ENCODE measurements at regions not wholly inside any gene's neighbourhood (a gene's known extent, or its start where the extent isn't known, plus 50 kb on each side); places are given as distances from the start of the nearest gene placed in this dataset.
A peak's percentile ranks its signal among the peaks of the same experiment; 100 is the strongest.

DNA sequence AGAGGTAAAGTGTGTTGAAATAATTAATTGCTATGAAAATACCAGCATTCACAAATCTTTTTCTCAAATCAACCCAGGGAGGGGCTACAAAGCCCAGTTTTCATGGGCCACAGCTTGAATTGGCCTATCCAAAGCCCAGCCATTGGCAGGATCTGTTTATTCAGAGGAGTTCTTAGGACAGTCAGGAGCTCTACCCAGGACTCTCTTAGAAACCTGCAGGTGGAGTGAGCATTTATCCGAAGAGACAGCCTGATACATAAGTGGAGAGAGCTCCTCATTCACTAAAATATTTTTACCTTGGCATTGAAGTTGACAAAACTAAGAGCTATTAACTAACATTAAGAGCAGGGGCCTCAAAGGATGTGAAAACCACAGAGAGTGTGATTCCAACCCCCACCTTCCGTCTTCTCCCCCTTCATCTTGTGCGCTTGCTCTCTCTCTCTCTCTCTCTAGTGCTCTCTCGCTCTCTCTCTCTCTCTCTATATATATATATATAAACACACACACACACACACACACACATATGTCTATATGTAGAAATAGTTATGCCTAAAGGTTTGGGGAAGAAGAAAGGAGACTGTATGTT is 315.5 kb downstream of the SNAPC1 start:
- FAIRE-seq: peak; percentile 84

DNA sequence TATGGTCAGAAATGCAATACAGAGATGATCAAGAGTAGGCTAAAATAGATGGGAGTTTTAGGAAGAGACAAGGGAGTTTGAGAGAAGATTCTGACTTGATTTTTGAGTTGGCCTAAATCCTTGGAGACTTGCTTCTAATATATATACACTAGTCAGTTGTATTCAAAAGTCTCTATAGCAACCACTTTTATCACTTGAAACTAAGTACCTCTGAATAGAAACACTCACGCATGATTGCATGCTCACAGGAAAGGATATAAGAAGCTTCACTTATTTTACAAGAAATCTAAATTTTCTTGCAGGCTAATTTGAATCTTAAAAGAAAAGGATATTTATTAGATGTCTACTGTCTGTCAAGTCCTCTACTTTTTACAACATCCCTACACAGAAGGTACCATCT is 316.8 kb downstream of the SNAPC1 start:
- FAIRE-seq: no peak
- DNase-seq (ENCODE audit: extremely low spot score, insufficient read length, low read depth): no peak

More for the DNA sequence above, 315.5 kb downstream of the SNAPC1 start:
- no peak for DNase-seq (ENCODE audit: extremely low spot score, insufficient read length, low read depth)

- DNase-seq (ENCODE audit: extremely low spot score, insufficient read length, low read depth): peak; percentile 48
- FAIRE-seq: peak; percentile 97
Measured at GRCh38 chr14:62081012-62081612, 318.9 kb downstream of the SNAPC1 start.

DNA sequence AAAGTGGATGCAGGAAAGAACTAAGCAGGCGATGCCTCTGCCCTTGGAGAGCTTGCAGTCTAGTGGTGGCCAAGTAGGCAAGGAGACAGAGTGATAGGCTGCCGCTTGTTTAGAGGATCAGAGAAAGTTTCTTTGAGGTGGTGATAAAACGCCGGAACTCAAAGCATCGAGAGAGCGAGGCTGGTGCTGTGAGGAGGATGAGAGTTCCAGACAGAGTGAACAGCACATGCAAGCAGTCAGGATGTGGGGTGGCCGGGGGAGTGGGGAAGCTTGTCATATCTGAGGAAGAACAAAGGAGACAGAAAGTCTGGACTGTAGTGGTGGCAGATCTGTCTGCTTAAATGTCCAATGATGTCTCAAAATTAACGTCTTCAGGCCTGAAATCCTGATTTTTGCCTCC is 319.7 kb downstream of the SNAPC1 start:
- no peak for DNase-seq (ENCODE audit: extremely low spot score, insufficient read length, low read depth)

GRCh38 chr14:62082779-62083178 is 320.6 kb downstream of the SNAPC1 start:
- FAIRE-seq: no peak

More for the DNA sequence above, 319.7 kb downstream of the SNAPC1 start:
- FAIRE-seq: no peak

DNA sequence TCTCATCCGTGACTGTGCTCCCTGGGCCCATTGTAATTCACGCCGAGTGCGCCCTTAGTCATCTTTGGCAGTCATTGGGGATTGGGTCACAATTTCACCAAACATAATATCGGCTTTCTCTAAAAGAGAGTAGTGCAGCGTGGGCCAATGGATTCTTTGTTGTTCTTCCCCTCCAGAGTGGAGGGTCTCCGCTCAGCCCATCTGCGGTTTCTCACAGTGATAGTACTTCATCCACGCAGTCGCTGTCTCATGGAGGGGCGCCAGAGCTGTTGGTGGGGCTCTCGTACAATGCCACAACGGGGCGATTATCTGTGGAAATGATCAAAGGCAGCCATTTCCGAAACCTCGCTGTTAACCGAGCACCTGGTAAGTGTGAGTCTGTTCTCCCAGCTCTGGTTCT is 321.8 kb downstream of the SNAPC1 start:
- no peak for FAIRE-seq

More at GRCh38 chr14:62082779-62083178, 320.6 kb downstream of the SNAPC1 start:
- no peak for DNase-seq (ENCODE audit: extremely low spot score, insufficient read length, low read depth)

DNA sequence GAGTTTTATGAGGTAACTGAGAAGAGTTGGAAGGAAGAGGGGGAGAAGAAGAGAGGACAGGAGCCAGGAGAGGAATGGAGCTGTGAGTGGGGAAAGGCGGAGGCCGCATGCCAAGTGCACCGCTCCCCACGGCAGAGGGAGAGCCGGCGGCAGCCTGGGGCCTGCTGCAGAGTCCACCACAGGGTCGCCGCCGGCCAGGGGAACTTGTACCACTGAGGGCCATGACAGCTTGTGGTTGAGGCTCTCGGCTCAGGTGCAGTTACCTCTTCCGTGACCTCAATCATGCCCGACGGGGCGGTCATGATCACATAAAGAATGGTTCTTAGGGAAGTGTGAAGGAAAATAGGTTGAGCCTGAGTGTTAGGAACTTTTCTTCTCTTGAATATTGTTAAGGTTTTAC is 325.0 kb downstream of the SNAPC1 start:
- no peak for DNase-seq (ENCODE audit: extremely low spot score, insufficient read length, low read depth)
- FAIRE-seq: no peak

More for the DNA sequence above, 321.8 kb downstream of the SNAPC1 start:
- DNase-seq (ENCODE audit: extremely low spot score, insufficient read length, low read depth): no peak

GRCh38 chr14:62093736-62094135 is 331.5 kb downstream of the SNAPC1 start:
- DNase-seq (ENCODE audit: extremely low spot score, insufficient read length, low read depth): no peak
- no peak for FAIRE-seq

DNA sequence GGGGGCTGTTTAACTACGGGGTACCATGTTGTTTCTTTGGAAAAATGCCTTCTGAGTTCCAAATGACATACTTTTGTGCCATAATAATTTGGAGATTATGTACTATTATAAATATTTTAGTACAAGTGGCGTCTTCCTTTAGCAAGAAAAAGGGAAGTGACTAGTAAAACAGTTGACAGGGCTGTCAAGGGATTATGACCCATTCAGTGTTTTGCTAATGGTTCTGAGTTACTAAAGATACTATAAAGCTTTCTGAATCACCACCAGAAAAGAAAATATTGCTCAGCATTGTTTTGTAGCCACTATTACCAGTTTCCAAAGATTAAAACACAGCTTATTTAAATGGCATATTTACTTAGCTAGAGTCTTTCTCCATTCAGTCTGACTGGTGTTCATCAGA is 334.9 kb downstream of the SNAPC1 start:
- FAIRE-seq (no peak), DNase-seq (ENCODE audit: extremely low spot score, insufficient read length, low read depth) (no peak)

DNA sequence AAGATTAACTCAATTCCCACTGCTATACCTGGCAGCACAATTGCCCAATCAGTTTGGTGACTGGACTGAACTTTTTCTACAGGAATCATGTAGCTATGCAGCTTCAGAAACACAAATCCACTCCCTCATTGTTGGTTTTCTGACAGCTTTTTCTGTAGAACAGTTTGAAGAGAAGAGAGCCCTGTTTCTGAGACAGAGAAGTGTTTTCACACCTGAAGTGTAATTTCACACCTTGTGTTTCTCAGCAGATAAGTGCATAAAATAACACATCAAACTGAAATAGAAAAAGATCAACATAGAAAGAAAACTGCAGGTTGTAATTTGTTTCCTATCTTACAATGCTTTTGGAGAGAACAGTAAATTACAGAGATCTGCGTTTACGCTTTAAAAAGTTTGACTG is 335.6 kb downstream of the SNAPC1 start:
- FAIRE-seq (peak; percentile 67), DNase-seq (ENCODE audit: extremely low spot score, insufficient read length, low read depth) (no peak)

GRCh38 chr14:62098357-62098756 is 336.1 kb downstream of the SNAPC1 start:
- no peak for FAIRE-seq

GRCh38 chr14:62099091-62099490 is 336.9 kb downstream of the SNAPC1 start:
- FAIRE-seq (no peak), DNase-seq (ENCODE audit: extremely low spot score, insufficient read length, low read depth) (no peak)

More at GRCh38 chr14:62098357-62098756, 336.1 kb downstream of the SNAPC1 start:
- no peak for DNase-seq (ENCODE audit: extremely low spot score, insufficient read length, low read depth)

DNA sequence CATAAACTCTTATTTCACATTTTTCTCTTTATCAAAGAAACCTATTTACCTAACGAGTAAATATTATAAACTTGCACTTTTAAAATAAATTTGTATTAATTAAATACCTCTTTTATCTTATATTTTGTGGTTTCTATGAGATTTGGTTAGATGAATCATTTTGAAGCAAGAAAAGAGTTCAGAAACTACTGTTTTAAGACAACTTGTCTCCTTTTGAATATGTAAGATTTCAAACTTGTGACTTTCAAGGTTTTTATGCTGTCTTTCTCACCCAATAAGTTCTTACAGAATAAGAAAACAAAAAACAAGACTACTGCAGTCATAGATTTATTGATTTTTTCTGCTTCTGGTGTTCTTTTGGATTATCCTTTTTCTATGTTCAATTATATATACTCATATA is 339.0 kb downstream of the SNAPC1 start:
- DNase-seq (ENCODE audit: extremely low spot score, insufficient read length, low read depth): no peak
- no peak for FAIRE-seq

- FAIRE-seq (no peak), DNase-seq (ENCODE audit: extremely low spot score, insufficient read length, low read depth) (no peak)
Measured at GRCh38 chr14:62101673-62102348, 339.6 kb downstream of the SNAPC1 start.

DNA sequence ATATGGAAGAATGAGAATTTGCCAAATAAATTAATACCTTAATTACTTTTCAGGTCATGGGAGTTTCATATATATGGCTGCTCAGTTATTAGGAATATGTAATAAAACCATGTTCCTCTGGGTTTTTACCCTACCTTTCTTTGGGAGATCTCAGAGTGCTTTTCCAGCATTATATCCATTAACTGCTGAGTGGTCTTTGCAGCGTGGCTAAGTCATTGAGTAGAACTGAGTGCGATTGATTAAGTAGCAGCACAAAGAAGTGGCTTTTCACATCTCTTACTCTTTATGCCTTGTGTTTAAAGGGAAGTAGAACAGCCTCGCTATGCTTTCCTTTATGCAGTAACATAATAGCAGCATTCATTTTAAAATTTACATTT is 340.1 kb downstream of the SNAPC1 start:
- no peak for DNase-seq (ENCODE audit: extremely low spot score, insufficient read length, low read depth)
- no peak for FAIRE-seq

- DNase-seq (ENCODE audit: extremely low spot score, insufficient read length, low read depth) (no peak), FAIRE-seq (no peak)
Measured at GRCh38 chr14:62103464-62103863, 341.2 kb downstream of the SNAPC1 start.

DNA sequence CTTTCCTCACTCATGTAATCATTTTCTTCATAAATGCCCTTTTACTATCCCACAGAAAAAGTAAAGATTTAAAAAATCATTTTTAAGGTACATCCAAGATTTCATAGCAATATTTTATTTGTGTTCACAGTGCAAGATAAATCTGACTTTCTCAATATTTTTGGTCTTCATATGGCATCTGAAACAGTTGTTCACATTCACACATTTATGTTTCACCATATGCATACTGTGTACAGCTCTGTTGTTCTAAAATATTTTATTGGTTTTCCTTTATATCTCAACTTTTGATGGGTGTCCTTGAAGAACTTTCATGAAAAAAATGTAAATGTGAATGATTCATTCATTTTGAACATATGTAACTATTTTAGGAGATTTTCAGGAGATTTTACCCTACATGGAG is 348.7 kb downstream of the SNAPC1 start:
- DNase-seq (ENCODE audit: extremely low spot score, insufficient read length, low read depth) (no peak), FAIRE-seq (no peak)

DNA sequence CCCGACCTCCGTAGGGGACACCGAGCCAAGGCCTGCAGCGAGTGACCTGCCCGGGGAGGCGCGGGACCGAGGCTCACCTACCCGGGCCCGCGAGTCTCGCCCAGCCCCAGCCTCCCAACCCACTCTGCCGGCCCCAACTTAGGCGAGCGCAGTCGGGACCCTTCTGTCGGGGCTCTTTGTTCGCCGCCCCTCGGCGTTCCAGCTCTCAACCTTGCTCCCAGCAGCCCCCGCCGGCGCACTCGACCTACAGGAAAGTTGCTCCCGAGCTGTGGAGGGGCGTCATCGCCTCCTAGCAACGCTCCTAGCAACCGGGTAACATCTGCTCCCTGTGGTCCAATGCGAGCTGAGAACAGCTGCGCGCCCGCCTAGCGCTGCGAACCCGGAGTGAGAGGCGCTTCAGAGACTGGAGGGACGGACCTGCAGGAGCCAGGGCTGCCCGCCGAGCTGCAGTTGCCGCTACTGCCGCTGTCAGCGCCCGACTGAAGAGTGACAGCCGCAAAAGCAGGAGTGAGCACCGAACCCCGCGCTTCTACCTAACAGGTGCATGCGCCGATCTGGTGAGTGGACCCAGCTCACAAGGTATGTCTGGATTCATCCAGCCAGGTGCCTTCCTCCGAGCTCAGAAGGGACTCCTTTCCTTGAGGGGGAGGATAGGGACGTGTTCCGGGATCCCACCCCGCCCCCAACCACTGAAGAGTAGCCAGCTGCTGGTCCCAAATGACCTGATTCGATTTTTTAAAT is 355.0 kb downstream of the SNAPC1 start:
- DNase-seq (ENCODE audit: extremely low spot score, insufficient read length, low read depth): peak; percentile 28
- peak; percentile 60 for FAIRE-seq

GRCh38 chr14:62117751-62118105 is 355.5 kb downstream of the SNAPC1 start:
- FAIRE-seq: no peak
- no peak for DNase-seq (ENCODE audit: extremely low spot score, insufficient read length, low read depth)

DNA sequence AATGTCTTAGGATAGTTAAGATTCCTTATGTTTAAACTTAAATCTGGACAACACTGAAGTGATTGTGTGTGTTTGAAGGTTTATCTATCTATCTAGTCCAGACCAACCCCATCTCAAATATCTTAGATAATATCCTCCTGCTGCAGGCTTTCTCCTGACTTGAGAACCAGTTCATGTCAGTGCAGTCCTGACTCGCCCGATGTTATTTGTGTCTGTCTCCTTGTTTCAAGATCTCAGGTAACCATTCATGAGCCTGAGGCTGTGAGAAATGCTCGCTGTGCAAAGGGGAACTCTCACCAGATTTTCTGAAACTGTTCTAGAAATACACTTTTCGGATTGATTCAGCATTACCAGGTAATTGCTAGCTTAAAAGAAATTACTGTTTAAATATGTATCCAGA is 356.2 kb downstream of the SNAPC1 start:
- DNase-seq (ENCODE audit: extremely low spot score, insufficient read length, low read depth) (no peak), FAIRE-seq (no peak)

- DNase-seq (ENCODE audit: extremely low spot score, insufficient read length, low read depth): no peak
- no peak for FAIRE-seq
Measured at GRCh38 chr14:62118871-62119270, 356.7 kb downstream of the SNAPC1 start.

Measured in GM18507 (cell line).